ENCODE measurements at regions not wholly inside any gene's neighbourhood (a gene's known extent, or its start where the extent isn't known, plus 50 kb on each side); places are given as distances from the start of the nearest gene placed in this dataset.

- H3K27ac ChIP-seq (ENCODE audit: low read length): no peak overlapping the region
- H3K4me3 ChIP-seq (ENCODE audit: low read depth in 1 of 2, low read length in 2 of 2): no peak overlapping the region
Observed at GRCh38 chr20:19820555-19821211, 62.6 kb downstream of the RIN2 start.

GRCh38 chr20:19821606-19822005 is 63.5 kb downstream of the RIN2 start:
- Histone ChIP-seq H3K79me2 (ENCODE audit: insufficient read depth, low read length) (no peaks in the 10 kb centered on the region), H3K9me3 (ENCODE audit: insufficient read depth, low read length, severe bottlenecking) (no peaks in the 10 kb centered on the region), H3K4me1 (ENCODE audit: insufficient read depth, low read length) (no peaks in the 10 kb centered on the region), H3K27me3 (ENCODE audit: insufficient read depth, low read length, poor library complexity) (no peaks in the 10 kb centered on the region), H3K27ac (ENCODE audit: low read length) (no peak overlapping the region), H3K36me3 (ENCODE audit: insufficient read depth, low read length) (no peaks in the 10 kb centered on the region), H3K9ac (ENCODE audit: low read depth, low read length) (no peak overlapping the region), H2AFZ (ENCODE audit: low read depth, low read length) (no peak overlapping the region), H3K4me3 (ENCODE audit: low read depth in 1 of 2, low read length in 2 of 2) (no peak overlapping the region), H4K20me1 (ENCODE audit: insufficient read depth, low read length) (no peaks in the 10 kb centered on the region), H3K4me2 (ENCODE audit: insufficient read depth, low read length) (no peak overlapping the region)
- ATAC-seq (ENCODE audit: insufficient read depth, low read depth): no peak
- DNase-seq: no peak
- no peak for TF ChIP-seq CTCF (IDR thresholded peaks at IDR 0.05; ENCODE audit: borderline replicate concordance, extremely low read depth, low read length, poor library complexity, severe bottlenecking)

More at GRCh38 chr20:19820555-19821211, 62.6 kb downstream of the RIN2 start:
- Histone ChIP-seq H4K20me1 (ENCODE audit: insufficient read depth, low read length) (no peaks in the 10 kb centered on the region), H3K79me2 (ENCODE audit: insufficient read depth, low read length) (no peaks in the 10 kb centered on the region), H3K4me2 (ENCODE audit: insufficient read depth, low read length) (no peak overlapping the region), H3K4me1 (ENCODE audit: insufficient read depth, low read length) (no peaks in the 10 kb centered on the region), H3K27me3 (ENCODE audit: insufficient read depth, low read length, poor library complexity) (peaks cover 2% of the 10 kb centered on the region), H2AFZ (ENCODE audit: low read depth, low read length) (no peak overlapping the region), H3K9me3 (ENCODE audit: insufficient read depth, low read length, severe bottlenecking) (no peaks in the 10 kb centered on the region), H3K36me3 (ENCODE audit: insufficient read depth, low read length) (no peaks in the 10 kb centered on the region), H3K9ac (ENCODE audit: low read depth, low read length) (no peak overlapping the region)
- ATAC-seq (ENCODE audit: insufficient read depth, low read depth) (no peak), DNase-seq (no peak)
- TF ChIP-seq CTCF (IDR thresholded peaks at IDR 0.05; ENCODE audit: borderline replicate concordance, extremely low read depth, low read length, poor library complexity, severe bottlenecking) (no peak), EZH2 (IDR thresholded peaks at IDR 0.05; ENCODE audit: borderline replicate concordance, low read depth, low read length, severe bottlenecking) (no peak)

GRCh38 chr20:19823216-19823615 is 65.2 kb downstream of the RIN2 start:
- H3K4me1 ChIP-seq (ENCODE audit: insufficient read depth, low read length): no peaks in the 10 kb centered on the region
- no peaks in the 10 kb centered on the region for H3K9me3 ChIP-seq (ENCODE audit: insufficient read depth, low read length, severe bottlenecking)
- no peak overlapping the region for H3K4me3 ChIP-seq (ENCODE audit: low read depth in 1 of 2, low read length in 2 of 2)
- H3K27me3 ChIP-seq (ENCODE audit: insufficient read depth, low read length, poor library complexity): no peaks in the 10 kb centered on the region
- H3K9ac ChIP-seq (ENCODE audit: low read depth, low read length): no peak overlapping the region
- no peak overlapping the region for H2AFZ ChIP-seq (ENCODE audit: low read depth, low read length)
- no peak overlapping the region for H3K27ac ChIP-seq (ENCODE audit: low read length)
- H3K79me2 ChIP-seq (ENCODE audit: insufficient read depth, low read length): no peaks in the 10 kb centered on the region
- no peaks in the 10 kb centered on the region for H3K36me3 ChIP-seq (ENCODE audit: insufficient read depth, low read length)
- H4K20me1 ChIP-seq (ENCODE audit: insufficient read depth, low read length): no peaks in the 10 kb centered on the region
- TF ChIP-seq CTCF (IDR thresholded peaks at IDR 0.05; ENCODE audit: borderline replicate concordance, extremely low read depth, low read length, poor library complexity, severe bottlenecking) (no peak), EZH2 (IDR thresholded peaks at IDR 0.05; ENCODE audit: borderline replicate concordance, low read depth, low read length, severe bottlenecking) (no peak)
- no peak for ATAC-seq (ENCODE audit: insufficient read depth, low read depth)
- DNase-seq: no peak
- H3K4me2 ChIP-seq (ENCODE audit: insufficient read depth, low read length): no peak overlapping the region

Measured in DND-41 (cell line).